Activated CD8-positive, alpha-beta memory T cell treated with anti-CD3 and anti-CD28 coated beads for 1 hour (primary cell): ENCODE measurements at regions not wholly inside any gene's neighbourhood (a gene's known extent, or its start where the extent isn't known, plus 50 kb on each side); places are given as distances from the start of the nearest gene placed in this dataset.
"Not testable (repeated sequence)": the region's sequence is repeated elsewhere in the genome, so short reads cannot be mapped to it uniquely, and the experiment has no call there.

Source experiments
- DNase-seq, 2 donors: peaks; one replicate each; pipeline ENCODE4 v3.0.0-alpha.2; 2020; ENCODE audit warnings: low read depth in 1 of 2; ENCODE audit errors: extremely low read depth in 1 of 2

DNA sequence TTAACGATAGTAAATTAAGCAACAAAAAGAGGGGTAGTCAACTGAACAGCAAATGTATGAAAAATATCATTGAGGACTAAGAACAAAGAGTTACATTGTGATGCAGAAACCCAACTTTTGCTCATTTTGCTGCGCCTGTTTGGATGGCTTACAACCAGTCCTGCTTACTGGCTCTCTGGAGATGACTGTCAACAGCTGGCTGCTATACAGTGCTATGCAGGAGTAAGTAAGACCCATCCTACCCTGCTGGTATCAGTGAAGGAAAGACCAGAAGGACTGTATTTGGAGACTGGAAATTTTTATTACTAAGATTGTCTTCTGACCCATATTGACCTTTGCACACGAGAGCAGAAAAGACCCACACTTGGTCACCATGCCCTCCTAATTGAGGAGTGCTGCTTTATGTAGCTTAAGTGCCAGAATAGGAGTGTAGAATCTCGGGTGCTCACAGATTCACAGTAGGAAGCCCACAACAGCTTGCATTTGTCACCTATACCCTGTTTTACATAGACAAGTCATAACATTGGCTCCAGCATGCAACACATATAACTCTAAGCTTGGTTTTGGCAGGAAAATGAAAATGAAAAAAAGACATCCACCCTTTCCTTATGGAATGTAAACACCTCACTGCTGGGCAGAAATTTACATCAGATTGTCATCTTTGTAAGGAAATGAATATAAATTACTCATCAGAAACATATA, 1915.0 kb upstream of the CELF4 start:
- DNase-seq = no peak

DNA sequence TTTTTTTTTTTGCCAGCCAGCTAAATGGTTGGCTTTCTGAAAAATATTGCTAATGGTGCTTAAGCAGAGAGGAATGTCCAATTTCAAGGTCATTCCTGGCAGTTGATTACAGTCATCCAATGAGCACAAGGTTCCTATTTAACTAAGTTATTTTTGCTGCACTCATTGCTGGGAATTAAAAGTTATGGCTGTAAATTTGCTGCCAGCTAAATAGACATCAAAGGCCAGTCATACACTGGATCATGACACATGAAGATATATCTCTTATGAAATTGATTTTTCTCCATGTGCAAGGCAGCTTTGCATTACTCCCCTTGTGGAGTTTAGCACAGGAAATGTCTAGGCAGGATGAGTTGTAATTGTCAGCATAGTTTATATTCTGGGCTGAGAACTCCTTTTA, 1898.4 kb upstream of the CELF4 start:
- no peak for DNase-seq

DNA sequence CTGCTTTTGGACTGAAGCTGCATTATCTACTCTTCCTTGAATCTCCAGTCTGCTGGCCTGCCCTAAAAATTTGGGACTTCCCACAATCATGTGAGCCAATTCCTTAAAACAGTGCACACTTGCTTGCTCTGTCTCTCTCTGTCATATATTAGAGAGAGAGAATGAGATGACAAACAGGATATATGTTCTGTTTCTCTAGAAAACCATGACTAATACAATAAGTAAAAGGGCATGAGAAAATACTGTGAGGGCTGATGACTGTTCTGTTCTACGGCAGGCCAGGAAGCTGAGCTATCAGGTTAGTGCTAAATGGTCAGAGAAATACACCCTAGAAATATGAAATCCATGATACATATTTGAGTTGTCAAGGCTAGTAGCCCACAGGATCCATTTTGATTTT, 1896.8 kb upstream of the CELF4 start:
- DNase-seq = no peak

DNA sequence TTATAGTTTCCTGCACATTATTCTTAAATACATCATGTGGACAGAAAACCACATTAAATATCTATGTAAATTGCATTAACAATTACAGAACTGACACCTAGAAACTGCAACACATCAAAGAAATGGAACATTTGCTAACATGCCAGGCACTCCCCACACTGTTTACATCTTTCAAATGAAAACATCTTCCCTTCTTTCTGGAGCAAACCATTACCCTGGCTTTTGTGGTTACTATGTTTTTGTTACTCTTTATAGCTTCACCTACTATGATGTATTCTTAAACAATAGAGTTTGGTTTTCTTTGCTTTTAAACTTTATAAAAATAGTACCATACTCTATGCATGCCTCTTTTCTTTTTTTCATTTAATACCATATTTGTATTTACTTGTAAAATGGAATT, 1894.5 kb upstream of the CELF4 start:
- no peak for DNase-seq

DNA sequence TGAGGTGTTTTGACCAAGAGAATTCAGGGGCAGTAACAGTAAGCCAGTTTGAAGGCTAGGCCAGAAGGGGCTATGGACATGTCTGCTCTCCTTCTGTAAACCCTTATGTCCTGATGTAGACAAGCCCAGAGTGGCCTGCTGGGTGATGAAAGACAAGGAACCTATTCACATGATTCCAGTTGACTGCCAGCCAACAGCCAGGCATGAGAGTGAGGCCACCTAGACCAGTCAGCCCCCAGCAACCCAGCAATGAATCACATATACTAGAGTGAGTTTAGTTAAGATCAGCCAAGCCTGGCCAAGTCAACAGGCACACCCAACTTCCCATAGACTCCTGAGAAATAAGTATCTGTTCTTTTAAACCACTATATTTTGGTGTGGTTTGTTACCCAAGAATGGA, 1889.7 kb upstream of the CELF4 start:
- no peak for DNase-seq

DNA sequence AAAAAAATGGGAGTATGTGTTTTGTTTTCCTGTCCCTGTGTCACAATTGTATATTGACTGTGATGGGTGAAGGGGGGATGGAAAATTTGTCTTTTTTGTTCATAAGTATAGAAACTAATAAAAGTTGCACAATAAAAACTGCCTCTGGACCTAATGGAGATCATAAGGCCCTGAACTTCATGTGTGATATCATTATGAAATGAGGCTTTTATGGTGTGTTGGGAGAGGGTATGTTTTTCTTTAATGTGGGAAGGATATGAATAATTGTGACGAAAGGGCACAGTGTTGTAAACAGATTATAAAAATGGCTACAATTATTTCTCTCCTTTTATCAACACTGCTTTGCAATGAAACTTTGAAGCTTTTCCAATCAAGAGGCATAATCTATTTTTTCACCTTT, 1889.3 kb upstream of the CELF4 start:
- no peak for DNase-seq

DNA sequence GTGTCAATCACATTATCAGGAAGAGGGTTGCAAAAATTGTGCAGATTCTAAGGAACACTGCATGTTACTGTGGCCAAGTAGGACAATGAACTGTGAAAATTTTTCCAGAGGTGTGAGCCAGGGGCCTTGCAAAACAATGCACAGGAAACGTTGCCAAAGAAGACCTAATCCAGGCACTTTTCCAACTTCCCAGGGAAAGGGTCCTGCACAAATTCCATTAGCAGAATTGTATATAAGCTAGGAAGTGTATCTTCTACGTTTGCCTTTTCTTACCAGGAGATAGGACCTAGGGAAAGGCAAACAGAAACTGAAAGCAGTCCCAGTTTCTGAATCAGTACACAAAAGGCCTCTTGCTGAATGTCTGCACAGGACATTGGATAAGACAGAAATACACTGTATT, 1888.3 kb upstream of the CELF4 start:
- DNase-seq = no peak

DNA sequence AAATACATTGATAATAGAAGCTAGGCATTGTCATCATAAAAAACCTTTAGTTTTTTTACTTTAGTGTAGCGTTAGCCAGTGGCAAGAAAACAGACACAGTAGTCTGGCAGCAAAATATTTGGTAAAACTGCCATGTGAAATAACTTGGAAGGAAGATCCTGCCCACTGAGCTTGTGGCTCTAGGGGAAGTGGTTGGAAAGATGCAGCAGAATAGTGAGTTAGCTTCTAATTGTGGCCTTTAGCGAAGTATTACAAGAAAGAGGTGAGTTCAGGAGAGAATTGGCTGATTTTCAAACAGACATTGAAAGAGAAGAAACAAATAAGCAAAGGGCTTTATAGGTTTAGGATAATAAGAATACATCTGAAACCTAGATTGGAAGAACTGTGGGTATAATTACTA, 1887.8 kb upstream of the CELF4 start:
- no peak for DNase-seq

DNA sequence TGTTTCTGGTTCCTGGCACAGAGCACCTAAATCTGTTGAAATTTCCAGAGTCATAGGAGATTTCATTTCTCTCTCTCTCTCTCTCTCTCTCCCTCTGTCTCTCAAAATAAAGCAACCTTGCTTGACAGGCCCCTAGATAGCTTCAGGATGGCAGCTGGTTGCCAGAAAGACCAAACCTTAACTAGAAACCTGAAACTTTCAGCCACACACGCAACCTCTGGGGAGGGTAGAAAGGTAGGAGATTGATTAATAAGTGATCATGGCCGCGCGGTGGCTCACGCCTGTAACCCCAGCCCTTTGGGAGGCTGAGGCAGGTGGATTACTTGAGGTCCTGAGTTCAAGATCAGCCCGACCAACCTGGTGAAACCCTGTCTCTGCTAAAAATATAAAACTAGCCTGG, 1885.4 kb upstream of the CELF4 start:
- DNase-seq = no peak

DNA sequence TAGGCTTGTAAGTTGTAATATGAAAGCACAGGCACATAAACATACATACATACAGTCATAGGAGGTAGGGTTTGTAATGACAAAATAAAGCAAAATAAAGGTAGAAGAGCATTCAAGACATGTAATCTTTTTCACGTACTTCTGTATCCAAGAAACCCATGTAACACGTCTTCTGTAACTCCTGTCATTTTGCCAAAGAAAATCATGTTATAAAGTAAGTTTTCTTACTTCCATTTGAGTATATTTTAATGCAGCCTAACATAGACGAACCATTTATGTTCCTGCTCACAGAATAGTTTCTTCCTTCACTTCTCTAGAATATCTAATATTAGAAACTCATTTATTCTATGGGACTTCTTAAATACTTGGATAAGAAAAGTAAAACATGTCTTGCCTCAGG, 1884.0 kb upstream of the CELF4 start:
- no peak for DNase-seq

DNA sequence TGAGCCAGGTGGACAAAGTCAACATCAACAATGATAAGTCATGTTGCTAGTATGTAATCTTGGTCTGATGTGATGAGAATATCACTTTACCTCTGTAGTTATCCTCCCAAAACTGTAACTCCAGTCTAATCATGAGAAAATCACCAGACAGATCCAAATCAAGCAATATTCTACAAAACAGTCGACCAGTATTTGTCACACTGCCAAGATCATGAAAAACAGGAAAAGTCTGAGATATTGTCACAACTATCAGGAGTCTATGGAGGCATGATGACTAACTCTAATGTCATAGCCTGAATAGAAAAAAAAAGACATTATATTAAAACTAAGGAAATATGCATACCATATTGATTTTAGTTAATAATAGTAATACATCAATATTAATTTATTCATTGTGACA, 1883.3 kb upstream of the CELF4 start:
- no peak for DNase-seq

DNA sequence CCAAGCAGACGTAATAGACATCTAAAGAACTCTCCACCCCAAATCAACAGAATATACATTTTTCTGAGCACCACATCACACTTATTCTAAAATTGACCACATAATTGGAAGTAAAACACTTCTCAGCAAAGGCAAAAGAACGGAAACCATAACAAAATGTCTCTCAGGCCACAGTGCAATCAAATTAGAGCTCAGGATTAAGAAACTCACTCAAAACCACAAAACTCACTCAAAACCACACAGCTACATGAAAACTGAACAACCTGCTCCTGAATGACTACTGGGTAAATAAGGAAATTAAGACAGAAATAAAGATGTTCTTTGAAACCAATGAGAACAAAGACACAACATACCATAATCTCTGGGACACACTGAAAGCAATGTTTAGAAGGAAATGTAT, 1879.4 kb upstream of the CELF4 start:
- not testable (repeated sequence) for DNase-seq

DNA sequence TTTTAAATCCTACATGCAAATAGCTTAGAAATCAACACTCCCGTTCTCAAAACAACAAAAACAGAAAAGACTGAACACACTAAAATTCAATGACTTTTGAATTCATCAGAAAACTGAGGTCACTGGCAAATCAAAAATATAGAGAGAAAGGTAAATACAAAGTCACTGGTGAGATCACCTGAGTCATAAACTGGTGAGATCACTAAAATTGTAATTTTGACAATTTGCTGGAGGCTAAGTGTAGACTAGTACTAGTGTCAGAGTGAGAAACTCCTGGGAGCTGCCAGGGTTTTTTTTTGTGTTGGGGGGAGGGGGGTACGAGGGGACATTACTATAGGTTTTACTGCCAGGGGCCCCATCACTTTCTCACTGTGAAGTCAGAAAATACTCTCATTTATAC, 1876.0 kb upstream of the CELF4 start:
- DNase-seq = no peak

DNA sequence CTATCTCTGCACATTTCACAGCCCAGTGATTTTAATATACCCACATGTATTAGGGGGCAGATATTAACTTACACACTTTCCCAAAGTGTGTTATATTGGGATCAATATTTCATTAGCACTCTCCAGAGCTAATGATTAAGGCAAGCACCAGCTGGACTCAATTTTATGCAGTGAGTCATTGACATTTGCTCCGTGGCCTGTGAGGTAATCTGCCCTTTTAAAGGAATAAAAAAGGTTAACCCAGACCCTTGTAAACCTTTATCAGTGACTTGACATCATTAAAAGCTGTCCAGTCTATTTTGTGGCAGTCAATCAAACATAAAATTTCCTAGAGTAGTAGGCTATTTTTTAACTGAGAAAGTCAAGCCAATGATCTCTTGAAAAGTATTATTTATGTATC, 1870.4 kb upstream of the CELF4 start:
- DNase-seq = no peak

DNA sequence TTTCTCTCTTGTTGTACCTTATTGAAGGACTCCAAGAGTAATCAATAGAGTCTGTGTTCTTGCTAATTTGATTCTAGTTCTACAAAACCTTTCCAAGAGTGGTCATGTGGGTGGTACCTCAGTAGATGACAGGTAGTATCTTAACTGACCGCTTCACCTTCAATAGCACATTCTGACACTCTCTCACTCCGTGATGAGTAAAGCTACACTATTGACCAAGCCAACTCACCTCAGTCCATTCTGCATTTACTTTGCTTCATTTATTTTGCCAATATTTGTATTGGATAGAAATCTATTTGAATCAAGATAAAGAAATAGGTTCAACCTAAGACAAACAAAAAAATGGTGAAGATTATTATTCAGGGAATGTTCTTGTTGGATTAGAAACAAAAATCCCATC, 1869.6 kb upstream of the CELF4 start:
- no peak for DNase-seq

DNA sequence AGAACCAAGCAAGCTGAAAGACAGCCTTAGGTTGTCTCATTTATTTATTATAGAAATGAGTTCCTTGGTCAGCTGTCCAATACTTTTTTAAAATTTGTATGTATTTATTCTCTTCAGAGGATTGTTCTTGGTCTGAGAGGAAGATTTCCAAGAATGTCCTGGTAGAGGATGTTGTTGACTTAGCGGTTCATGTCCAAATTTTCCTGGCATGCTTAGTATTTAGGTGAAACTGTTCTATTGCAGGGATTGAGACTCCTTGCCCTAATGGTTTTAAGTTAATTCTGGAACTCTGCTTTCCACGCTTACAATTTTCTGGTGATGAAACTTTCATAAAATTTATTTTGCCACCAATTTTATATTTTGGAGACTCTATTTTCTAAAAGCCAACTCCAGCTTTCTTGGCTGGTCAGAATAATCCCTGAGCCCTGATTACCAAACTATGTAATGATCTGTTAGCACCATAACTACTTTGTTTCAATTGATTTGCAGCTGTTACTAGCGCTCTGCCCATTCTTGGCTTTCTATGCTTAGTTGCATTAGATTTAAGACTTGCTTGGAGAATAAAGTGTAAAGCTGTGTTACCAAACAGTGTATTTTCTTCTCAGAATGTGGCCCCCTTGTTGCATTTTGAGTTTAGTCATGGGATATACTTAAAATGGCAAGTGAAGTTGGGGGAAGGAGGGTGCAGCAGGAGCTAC, 1868.8 kb upstream of the CELF4 start:
- DNase-seq = no peak

DNA sequence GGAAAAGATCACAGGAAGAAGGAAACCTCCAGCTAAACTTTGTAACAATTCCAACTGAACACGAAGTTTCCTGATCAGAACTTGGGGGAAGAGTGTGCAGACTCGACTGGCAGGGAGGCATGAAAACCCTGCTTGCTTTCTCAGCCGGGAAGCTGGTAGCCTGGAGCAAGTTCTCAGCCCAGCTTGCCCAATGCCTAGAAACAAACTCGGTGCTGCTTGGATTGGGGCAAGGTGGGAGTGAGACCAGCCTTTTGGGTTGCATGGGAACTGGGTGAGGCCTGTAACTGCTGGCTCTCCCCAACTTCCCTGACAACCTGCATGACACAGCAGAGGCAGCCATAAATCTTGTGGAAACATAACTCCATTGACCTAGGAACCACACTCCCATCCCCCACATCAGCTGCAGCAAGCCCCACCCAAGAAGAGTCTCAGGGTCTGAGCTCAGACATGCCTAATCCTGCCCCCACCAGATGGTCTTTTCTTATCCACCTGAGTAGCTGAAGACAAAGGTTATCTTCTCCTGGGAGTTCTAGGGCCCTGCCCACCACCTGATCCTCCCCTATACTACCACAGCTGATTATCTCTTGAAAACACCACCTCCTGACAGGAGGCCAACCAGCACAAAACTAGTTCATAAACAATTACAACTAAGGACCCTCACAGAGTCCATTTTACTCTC, 1859.7 kb upstream of the CELF4 start:
- DNase-seq = no peak

DNA sequence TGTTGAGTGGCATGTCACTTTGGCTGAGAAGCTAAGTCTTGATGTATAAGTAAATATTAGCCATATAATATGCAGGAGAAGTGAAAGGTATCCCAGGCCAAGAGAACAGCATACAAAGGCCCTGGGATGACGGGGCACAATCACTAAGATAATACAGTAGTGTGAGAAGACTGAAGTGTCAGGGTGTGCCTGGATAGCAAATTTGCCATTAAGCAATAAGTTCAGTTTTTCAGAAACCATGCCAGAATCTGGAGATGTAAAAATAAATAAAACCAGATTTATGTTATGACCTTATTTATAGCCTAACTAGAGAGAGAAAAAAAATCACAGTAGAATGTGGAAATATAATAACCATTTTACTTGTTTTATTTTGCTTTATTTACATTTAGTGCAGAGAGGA, 1858.7 kb upstream of the CELF4 start:
- DNase-seq = no peak

DNA sequence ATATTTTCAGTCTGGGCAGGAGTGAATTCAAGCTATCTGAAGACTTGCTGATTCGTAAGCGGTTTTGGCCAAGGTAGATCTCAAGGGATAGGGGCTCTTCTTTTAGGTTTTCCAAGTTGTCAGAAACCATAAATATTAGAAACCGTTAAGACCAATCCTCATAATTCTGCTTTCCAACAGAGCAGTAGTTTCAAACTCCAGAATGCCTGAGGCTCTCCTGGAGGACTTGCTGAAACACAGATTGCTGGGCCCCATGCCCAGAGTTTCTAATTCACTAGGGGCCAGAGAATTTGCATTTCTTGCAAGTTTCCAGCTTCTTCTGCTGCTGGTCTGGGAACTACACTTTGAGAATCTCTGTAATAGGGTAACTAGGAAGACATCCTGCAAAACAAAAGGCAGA, 1855.7 kb upstream of the CELF4 start:
- no peak for DNase-seq

DNA sequence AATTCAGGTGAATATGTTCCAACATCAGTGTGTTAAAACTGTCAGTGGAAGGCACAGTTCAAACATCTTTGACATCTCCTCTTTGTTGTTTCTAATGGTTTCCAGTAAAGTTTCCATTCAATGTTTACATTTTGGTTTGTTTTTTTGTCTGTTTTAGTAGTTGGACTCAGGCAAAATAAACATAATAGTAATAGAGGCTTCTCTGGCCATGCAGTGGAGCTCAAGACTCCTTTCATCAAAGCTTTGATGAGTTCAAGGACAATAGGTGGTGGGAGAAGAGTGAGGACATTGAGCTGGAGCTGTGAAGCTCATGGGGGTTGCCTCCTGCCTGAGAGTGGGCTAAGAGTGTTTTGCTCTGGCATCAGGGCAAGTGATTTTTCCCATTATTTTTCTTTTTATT, 1853.7 kb upstream of the CELF4 start:
- no peak for DNase-seq

DNA sequence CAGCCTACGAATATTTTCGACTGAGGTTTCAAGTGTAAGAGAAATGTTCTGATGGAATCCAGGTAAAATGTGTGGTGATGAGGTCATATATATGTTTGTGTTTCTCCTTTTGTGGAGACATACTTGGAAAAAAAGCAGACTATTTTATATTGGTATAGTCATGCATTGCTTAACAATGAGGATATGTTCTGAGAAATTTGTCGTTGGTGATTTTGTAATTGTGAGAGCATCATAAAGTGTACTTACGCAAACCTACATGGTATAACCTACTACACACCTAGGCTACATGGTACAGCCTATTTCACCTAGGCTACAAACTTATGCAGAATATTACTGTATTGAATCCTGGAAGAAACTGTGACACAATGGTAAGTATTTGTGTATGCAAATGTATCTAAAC, 1849.9 kb upstream of the CELF4 start:
- no peak for DNase-seq

DNA sequence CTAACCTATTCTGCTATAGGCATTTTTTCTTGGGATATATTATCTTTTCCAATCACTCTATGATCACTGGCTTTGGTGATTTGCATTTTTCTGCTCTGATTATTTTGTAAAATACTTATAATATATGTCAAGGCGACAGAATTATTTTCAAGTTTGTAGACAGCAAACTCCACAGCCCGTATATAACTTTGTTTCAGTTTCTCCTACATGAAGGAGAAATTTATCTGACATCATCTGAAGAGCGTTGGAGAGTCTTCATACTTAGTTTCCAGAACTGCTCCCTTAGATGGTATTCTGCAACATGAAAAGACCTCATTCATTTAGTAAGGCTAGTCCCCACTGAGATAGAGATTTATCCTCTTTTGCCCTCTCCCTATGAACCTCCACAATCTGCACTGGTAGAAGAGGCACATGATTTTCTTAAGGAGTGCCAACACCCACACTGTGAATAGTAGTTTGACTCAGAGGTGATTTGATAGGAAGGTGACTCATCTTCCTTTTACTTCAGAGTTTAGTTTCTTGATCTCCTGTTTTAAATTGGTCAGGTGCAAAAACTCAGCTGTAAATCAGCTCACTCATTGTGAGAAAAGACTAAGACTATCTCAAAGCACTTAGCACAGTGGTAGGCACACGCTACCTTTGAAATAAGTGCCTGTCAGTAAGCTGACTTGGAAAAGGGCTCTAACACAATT, 1848.6 kb upstream of the CELF4 start:
- no peak for DNase-seq
